Neural progenitor cell (in vitro differentiated cells): ENCODE measurements at regions not wholly inside any gene's neighbourhood (a gene's known extent, or its start where the extent isn't known, plus 50 kb on each side); places are given as distances from the start of the nearest gene placed in this dataset.

Experiments
- EZH2 ChIP-seq: fragments of 200-600 bp; sonication (generic); IDR thresholded peaks from 2 replicates; pipeline ENCODE4 v1.6.1; 2017; ENCODE audit warnings: antibody characterized with exemption, mild to moderate bottlenecking, moderate library complexity
- TF ChIP-seq, protein P1 (sequence below): fragments of 200-600 bp; sonication (generic); IDR thresholded peaks from 2 replicates; pipeline ENCODE4 v1.5.1; 2017; ENCODE audit warnings: antibody characterized with exemption, mild to moderate bottlenecking

DNA sequence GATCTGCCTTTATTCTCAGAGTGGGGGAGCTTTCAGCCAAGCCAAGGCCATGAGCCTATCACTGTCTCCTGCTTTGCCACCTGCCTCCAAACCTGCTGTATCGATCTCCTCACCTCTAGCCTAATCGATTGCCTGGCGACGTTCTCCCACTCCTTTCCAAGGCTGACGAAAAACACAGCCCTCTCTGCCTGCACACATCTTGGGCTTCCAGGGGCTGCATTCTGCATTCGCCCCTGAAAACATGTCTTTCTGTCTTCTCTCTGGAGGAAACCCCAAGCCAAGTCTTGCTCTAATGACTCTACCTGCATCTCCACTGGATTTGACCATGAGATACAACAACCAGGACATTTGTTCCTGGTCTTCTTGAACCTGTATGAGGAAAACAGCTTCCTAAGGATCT lies 540.7 kb downstream of the BCL11B start:
- no peak for TF ChIP-seq EZH2
- TF ChIP-seq, protein P1, sequence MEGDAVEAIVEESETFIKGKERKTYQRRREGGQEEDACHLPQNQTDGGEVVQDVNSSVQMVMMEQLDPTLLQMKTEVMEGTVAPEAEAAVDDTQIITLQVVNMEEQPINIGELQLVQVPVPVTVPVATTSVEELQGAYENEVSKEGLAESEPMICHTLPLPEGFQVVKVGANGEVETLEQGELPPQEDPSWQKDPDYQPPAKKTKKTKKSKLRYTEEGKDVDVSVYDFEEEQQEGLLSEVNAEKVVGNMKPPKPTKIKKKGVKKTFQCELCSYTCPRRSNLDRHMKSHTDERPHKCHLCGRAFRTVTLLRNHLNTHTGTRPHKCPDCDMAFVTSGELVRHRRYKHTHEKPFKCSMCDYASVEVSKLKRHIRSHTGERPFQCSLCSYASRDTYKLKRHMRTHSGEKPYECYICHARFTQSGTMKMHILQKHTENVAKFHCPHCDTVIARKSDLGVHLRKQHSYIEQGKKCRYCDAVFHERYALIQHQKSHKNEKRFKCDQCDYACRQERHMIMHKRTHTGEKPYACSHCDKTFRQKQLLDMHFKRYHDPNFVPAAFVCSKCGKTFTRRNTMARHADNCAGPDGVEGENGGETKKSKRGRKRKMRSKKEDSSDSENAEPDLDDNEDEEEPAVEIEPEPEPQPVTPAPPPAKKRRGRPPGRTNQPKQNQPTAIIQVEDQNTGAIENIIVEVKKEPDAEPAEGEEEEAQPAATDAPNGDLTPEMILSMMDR: no peak
